HEK293 (cell line): ENCODE measurements at regions not wholly inside any gene's neighbourhood (a gene's known extent, or its start where the extent isn't known, plus 50 kb on each side); places are given as distances from the start of the nearest gene placed in this dataset.

Source experiments
- CTCF ChIA-PET: fragments of 350-600 bp; formaldehyde crosslinking; extraction: SDS; loops from one replicate; lab custom pipeline; 2021; ENCODE audit warnings: antibody characterized with exemption; lab: Yijun Ruan, JAX
- POLR2A ChIA-PET: fragments of 300-600 bp; formaldehyde crosslinking; extraction: SDS; loops from one replicate; lab custom pipeline; 2020; ENCODE audit warnings: antibody characterized with exemption, inconsistent platforms; lab: Yijun Ruan, JAX
- H3K27ac ChIP-seq: fragments of 200-500 bp; sonication (Bioruptor generic); 2 replicates; pipeline ENCODE4 v1.5.1; 2014; ENCODE audit warnings: low read depth, low read length, control low read depth, inconsistent platforms; ENCODE audit errors: extremely low read depth
- H3K36me3 ChIP-seq, 2 experiments: fragments of 200-500 bp in 1 of 2; sonication (Bioruptor generic) in 1 of 2; 1 replicate in 1 of 2; 2 replicates in 1 of 2; pipeline ENCODE4 v1.5.1; 2014 to 2017; ENCODE audit warnings: inconsistent platforms in 2 of 2, low read length in 2 of 2; ENCODE audit not compliant: control insufficient read depth in 2 of 2, insufficient read depth in 1 of 2
- H3K4me1 ChIP-seq: fragments of 200-500 bp; sonication (Bioruptor generic); 2 replicates; pipeline ENCODE4 v1.5.1; 2014; ENCODE audit warnings: mild to moderate bottlenecking, low read length, inconsistent platforms; ENCODE audit not compliant: control insufficient read depth, insufficient read depth
- H3K4me3 ChIP-seq: 2 replicates; pipeline ENCODE4 v1.5.1; 2011; ENCODE audit warnings: low read depth, mild to moderate bottlenecking, control low read depth, low read length, moderate library complexity
- H3K9me3 ChIP-seq: fragments of 200-500 bp; sonication (Bioruptor generic); 2 replicates; pipeline ENCODE4 v1.5.1; 2014; ENCODE audit warnings: low read depth, low read length, inconsistent platforms; ENCODE audit not compliant: control insufficient read depth, insufficient read depth
- FEZF1 ChIP-seq: fragments of 450-650 bp; formaldehyde crosslinking; IDR thresholded peaks from 2 replicates; pipeline ENCODE4 v1.5.1; 2016; ENCODE audit warnings: missing biosample characterization, missing genetic modification characterization
- GLI4 ChIP-seq: fragments of 450-650 bp; formaldehyde crosslinking; IDR thresholded peaks from 2 replicates; pipeline ENCODE4 v1.5.1; 2016; ENCODE audit warnings: missing biosample characterization, missing genetic modification characterization
- KLF10 ChIP-seq: fragments of 450-650 bp; IDR thresholded peaks from 2 replicates; pipeline ENCODE4 v1.5.1; 2018; ENCODE audit warnings: missing biosample characterization, mild to moderate bottlenecking, missing genetic modification characterization
- KLF9 ChIP-seq: fragments of 450-650 bp; formaldehyde crosslinking; IDR thresholded peaks from 2 replicates; pipeline ENCODE4 v1.5.1; 2016; ENCODE audit warnings: missing biosample characterization, missing genetic modification characterization, low read depth
- SALL2 ChIP-seq: fragments of 450-650 bp; formaldehyde crosslinking; IDR thresholded peaks from 2 replicates; pipeline ENCODE4 v1.5.0; 2017; ENCODE audit warnings: missing biosample characterization, mild to moderate bottlenecking, missing genetic modification characterization, borderline replicate concordance
- SETDB1 ChIP-seq: IDR thresholded peaks from one replicate; pipeline ENCODE4 v1.6.1; 2017; ENCODE audit warnings: mild to moderate bottlenecking, low read length, moderate library complexity, mixed read lengths; ENCODE audit not compliant: insufficient read length
- ZFP37 ChIP-seq: fragments of 450-650 bp; formaldehyde crosslinking; IDR thresholded peaks from 2 replicates; pipeline ENCODE4 v1.5.1; 2016; ENCODE audit warnings: missing biosample characterization, missing genetic modification characterization
- ZNF169 ChIP-seq: fragments of 450-650 bp; formaldehyde crosslinking; IDR thresholded peaks from 2 replicates; pipeline ENCODE4 v1.5.1; 2016; ENCODE audit warnings: missing biosample characterization, missing genetic modification characterization
- ZNF211 ChIP-seq: fragments of 450-650 bp; formaldehyde crosslinking; IDR thresholded peaks from 2 replicates; pipeline ENCODE4 v1.5.1; 2016; ENCODE audit warnings: low read depth, missing biosample characterization, missing genetic modification characterization
- ZNF394 ChIP-seq: fragments of 450-650 bp; formaldehyde crosslinking; IDR thresholded peaks from 2 replicates; pipeline ENCODE4 v1.5.1; 2016; ENCODE audit warnings: missing biosample characterization, missing genetic modification characterization, mild to moderate bottlenecking, moderate library complexity, borderline replicate concordance
- ZNF521 ChIP-seq: fragments of 450-650 bp; formaldehyde crosslinking; IDR thresholded peaks from 2 replicates; pipeline ENCODE4 v1.5.1; 2017; ENCODE audit warnings: missing biosample characterization, mild to moderate bottlenecking, missing genetic modification characterization
- ZNF548 ChIP-seq: fragments of 450-650 bp; formaldehyde crosslinking; IDR thresholded peaks from 2 replicates; pipeline ENCODE4 v1.5.1; 2016; ENCODE audit warnings: missing biosample characterization, missing genetic modification characterization
- ZNF600 ChIP-seq: fragments of 450-650 bp; formaldehyde crosslinking; IDR thresholded peaks from 2 replicates; pipeline ENCODE4 v1.5.1; 2016; ENCODE audit warnings: missing biosample characterization, missing genetic modification characterization
- ZNF623 ChIP-seq: fragments of 450-650 bp; formaldehyde crosslinking; IDR thresholded peaks from 2 replicates; pipeline ENCODE4 v1.5.1; 2016; ENCODE audit warnings: missing biosample characterization, missing genetic modification characterization
- ZNF629 ChIP-seq: fragments of 450-650 bp; formaldehyde crosslinking; IDR thresholded peaks from 2 replicates; pipeline ENCODE4 v1.5.1; 2017; ENCODE audit warnings: missing biosample characterization, missing genetic modification characterization
- ZNF830 ChIP-seq: fragments of 450-650 bp; IDR thresholded peaks from 2 replicates; pipeline ENCODE4 v1.5.0; 2018; ENCODE audit warnings: missing biosample characterization, missing genetic modification characterization, low read depth, mild to moderate bottlenecking, moderate library complexity
- TF ChIP-seq, protein P1 (sequence below): fragments of 450-650 bp; formaldehyde crosslinking; IDR thresholded peaks from 2 replicates; pipeline ENCODE4 v1.5.1; 2017; ENCODE audit warnings: missing biosample characterization, missing genetic modification characterization
- TF ChIP-seq, protein P2 (sequence below): fragments of 450-650 bp; formaldehyde crosslinking; conservative IDR thresholded peaks from 2 replicates; pipeline ENCODE4 v1.5.1; 2016; ENCODE audit warnings: low read depth, missing biosample characterization, missing genetic modification characterization
- TF ChIP-seq, protein P3 (sequence below): fragments of 450-650 bp; formaldehyde crosslinking; IDR thresholded peaks from 2 replicates; pipeline ENCODE4 v1.5.1; 2016; ENCODE audit warnings: missing biosample characterization, missing genetic modification characterization

DNA sequence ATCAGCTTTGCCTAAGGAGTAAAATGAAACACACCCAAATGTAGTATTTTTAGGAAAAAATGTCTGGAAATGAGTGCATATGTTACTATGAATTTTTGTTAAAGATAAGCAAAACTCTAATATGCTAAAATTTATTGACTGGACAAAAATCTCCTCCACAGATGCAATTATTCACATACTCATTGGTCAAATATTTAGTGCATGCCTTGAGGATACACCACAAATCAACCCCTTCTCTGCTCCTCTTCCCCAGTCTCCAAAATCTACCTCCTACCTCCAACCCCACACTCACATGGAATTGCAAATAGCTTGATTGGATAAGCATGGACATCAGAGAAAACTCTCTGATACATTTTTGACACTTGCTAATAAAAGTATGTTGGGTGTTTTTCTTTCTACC, 95.6 kb upstream of the CDC42EP3 start:
- Histone ChIP-seq H3K4me1 (no peaks in the 10 kb centered on the region), H3K36me3 (no peaks in the 10 kb centered on the region), H3K4me3 (no peak overlapping the region), H3K9me3 (no peaks in the 10 kb centered on the region), H3K27ac (no peak overlapping the region)
- ChIA-PET POLR2A (no interaction called here), CTCF (interaction anchor here (0.9 to 1.7 kb wide), 2 partner anchors 96 to 353 kb away, joined by 3 to 5 read pairs; partner anchors contain the start of gene CDC42EP3)
- TF ChIP-seq KLF9 (tag by site-specific recombination) (no peak), GLI4 (tag by site-specific recombination) (no peak), SALL2 (tag by site-specific recombination) (no peak)

DNA sequence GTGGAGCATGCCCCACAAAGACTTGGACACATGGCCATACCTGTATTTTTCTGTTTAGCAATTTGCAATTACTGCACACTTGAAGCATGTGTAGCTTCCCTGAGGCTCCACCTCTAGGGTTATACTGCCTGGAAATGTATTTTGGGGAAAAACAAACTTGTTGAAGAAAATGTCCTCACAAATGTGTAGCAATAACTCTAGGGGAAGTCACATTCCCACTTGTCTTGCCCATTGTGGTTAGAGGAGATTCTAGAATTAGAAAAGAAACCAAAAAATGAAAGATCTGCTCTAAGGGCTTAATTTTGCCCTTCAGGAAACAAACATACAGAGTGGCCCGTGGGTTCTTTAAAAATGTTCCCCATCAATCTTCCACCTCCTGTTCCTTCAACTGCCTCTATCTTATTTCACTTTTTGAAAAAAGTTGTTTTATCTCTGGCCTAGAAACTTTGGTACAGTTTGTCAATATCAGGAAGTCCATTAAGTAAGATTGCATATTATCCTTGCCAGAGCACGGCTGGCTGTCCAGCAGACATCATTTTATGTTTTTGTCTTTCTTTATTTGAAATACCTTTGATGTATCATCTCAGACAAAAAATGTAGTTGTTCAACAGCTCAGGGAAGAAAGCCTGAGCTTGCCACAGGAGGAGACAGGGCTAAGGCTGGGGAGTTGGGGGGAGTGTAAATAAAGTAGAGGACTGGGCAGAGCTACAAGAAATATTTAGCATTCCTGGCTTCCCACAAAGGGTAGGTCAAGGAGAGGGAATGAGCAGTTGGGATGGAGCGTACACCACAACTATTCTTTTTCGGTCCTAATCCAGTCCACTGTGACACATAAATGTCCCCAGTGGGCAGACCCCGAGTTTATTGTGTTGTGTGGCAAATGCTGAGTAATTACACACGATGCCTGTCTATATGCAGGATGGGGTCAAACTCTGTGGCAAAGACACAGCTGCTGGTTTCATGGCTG, 96.8 kb upstream of the CDC42EP3 start:
- ChIA-PET POLR2A (interaction anchor here (1.0 to 1.2 kb wide), 2 partner anchors 18 to 96 kb away, joined by 3 to 7 read pairs; no protein-coding TSS in a partner anchor), CTCF (interaction anchor here (0.7 kb wide), 1 partner anchor 69 kb away, joined by 3 read pairs; no protein-coding TSS in a partner anchor)
- Histone ChIP-seq H3K27ac (no peak overlapping the region), H3K36me3 (no peaks in the 10 kb centered on the region), H3K4me1 (no peaks in the 10 kb centered on the region)
- TF ChIP-seq KLF10 (no peak), FEZF1 (tag by site-specific recombination) (no peak), ZNF548 (tag by site-specific recombination) (no peak), ZNF629 (tag by site-specific recombination) (no peak), ZFP37 (tag by site-specific recombination) (no peak), ZNF623 (no peak), ZNF394 (tag by site-specific recombination) (no peak), ZNF521 (tag by site-specific recombination) (no peak)
- TF ChIP-seq, protein P1, sequence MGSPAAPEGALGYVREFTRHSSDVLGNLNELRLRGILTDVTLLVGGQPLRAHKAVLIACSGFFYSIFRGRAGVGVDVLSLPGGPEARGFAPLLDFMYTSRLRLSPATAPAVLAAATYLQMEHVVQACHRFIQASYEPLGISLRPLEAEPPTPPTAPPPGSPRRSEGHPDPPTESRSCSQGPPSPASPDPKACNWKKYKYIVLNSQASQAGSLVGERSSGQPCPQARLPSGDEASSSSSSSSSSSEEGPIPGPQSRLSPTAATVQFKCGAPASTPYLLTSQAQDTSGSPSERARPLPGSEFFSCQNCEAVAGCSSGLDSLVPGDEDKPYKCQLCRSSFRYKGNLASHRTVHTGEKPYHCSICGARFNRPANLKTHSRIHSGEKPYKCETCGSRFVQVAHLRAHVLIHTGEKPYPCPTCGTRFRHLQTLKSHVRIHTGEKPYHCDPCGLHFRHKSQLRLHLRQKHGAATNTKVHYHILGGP: no peak
- TF ChIP-seq, all 188 proteins: peak for 0
- no peak overlapping the region for H3K4me3 ChIP-seq
- no peaks in the 10 kb centered on the region for H3K9me3 ChIP-seq

DNA sequence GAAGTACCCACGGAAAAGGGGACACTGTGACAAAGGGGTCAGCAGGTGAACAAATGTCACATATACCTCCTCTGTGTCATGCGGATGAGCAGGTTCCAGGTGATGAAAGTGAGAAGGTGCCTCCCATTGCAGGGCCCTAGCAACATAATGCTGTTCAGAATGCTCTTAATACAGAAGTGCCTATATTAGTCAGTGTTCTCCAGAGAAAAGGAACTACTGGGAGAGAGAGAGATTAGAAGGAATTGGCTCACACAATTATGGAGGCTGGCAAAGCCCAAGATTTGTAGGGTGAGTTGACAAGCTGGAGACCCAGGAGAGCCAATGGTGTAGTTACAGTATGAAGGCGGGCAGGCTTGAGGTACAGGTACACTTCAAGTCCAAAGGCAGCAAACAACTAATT, 98.1 kb upstream of the CDC42EP3 start:
- no peak overlapping the region for H3K27ac ChIP-seq
- H3K4me3 ChIP-seq: no peak overlapping the region
- no peaks in the 10 kb centered on the region for H3K36me3 ChIP-seq
- no peaks in the 10 kb centered on the region for H3K4me1 ChIP-seq
- ChIA-PET POLR2A (no interaction called here), CTCF (interaction anchor here (0.7 kb wide), 1 partner anchor 319 kb away, joined by 4 read pairs; no protein-coding TSS in a partner anchor)
- TF ChIP-seq ZNF211: no peak
- TF ChIP-seq ZNF600 (tag by site-specific recombination): no peak
- TF ChIP-seq, protein P2, sequence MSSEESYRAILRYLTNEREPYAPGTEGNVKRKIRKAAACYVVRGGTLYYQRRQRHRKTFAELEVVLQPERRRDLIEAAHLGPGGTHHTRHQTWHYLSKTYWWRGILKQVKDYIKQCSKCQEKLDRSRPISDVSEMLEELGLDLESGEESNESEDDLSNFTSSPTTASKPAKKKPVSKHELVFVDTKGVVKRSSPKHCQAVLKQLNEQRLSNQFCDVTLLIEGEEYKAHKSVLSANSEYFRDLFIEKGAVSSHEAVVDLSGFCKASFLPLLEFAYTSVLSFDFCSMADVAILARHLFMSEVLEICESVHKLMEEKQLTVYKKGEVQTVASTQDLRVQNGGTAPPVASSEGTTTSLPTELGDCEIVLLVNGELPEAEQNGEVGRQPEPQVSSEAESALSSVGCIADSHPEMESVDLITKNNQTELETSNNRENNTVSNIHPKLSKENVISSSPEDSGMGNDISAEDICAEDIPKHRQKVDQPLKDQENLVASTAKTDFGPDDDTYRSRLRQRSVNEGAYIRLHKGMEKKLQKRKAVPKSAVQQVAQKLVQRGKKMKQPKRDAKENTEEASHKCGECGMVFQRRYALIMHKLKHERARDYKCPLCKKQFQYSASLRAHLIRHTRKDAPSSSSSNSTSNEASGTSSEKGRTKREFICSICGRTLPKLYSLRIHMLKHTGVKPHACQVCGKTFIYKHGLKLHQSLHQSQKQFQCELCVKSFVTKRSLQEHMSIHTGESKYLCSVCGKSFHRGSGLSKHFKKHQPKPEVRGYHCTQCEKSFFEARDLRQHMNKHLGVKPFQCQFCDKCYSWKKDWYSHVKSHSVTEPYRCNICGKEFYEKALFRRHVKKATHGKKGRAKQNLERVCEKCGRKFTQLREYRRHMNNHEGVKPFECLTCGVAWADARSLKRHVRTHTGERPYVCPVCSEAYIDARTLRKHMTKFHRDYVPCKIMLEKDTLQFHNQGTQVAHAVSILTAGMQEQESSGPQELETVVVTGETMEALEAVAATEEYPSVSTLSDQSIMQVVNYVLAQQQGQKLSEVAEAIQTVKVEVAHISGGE (tag by site-specific recombination): no peak
- TF ChIP-seq, protein P3, sequence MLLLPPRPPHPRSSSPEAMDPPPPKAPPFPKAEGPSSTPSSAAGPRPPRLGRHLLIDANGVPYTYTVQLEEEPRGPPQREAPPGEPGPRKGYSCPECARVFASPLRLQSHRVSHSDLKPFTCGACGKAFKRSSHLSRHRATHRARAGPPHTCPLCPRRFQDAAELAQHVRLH (tag by site-specific recombination): no peak
- no peak for TF ChIP-seq ZNF830 (tag by site-specific recombination)
- no peak for TF ChIP-seq SETDB1
- TF ChIP-seq ZNF169 (tag by site-specific recombination): no peak
- no peaks in the 10 kb centered on the region for H3K9me3 ChIP-seq
